HG03442 (cell line): ENCODE measurements at regions not wholly inside any gene's neighbourhood (a gene's known extent, or its start where the extent isn't known, plus 50 kb on each side); places are given as distances from the start of the nearest gene placed in this dataset.

Experiments
- ATAC-seq: cut with Tn5 transposase; IDR thresholded peaks from one replicate; pipeline ENCODE4 v1.9.1; 2021; ENCODE audit warnings: mild to moderate bottlenecking, moderate library complexity; ENCODE audit not compliant: unreplicated experiment

DNA sequence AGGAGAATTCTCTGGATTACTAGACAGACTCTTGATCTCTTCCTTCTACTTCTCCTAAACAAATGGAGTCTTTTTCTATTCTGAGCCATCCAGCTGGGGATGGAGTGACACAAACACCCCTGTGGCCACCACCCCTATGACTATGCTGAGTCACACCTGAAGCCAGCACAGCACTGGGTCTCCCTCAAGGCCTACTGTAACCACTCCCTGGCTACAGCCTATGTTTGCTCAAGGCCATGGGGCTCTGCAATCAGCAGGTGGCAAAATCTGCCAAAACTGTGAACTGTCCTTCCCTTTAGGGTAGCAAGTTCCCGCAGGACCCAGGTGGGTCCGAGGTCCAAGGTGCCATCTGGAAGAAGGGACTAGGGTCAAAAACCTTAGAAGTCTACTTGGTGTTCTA, 132.3 kb downstream of the TINAG start:
- ATAC-seq = no peak

DNA sequence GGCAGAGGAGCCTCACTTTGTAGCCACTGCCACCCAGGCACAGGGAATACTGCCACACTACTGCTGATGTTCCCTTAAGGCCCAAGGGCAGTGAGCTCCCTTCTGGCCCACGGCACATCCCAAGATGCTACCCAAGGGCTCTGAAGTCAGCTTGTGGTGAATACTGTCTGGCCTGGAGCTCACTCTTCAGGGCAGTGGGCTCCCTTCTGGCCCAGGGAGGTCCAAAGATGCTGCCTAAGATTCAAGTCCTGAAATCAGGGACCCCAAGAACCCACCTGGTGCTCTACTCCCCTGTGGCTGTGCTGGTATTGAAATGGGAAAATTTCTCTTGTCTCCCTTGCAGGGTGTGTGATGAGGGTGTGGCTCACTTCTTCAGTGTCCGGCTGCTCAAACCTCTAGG, 132.8 kb downstream of the TINAG start:
- no peak for ATAC-seq

DNA sequence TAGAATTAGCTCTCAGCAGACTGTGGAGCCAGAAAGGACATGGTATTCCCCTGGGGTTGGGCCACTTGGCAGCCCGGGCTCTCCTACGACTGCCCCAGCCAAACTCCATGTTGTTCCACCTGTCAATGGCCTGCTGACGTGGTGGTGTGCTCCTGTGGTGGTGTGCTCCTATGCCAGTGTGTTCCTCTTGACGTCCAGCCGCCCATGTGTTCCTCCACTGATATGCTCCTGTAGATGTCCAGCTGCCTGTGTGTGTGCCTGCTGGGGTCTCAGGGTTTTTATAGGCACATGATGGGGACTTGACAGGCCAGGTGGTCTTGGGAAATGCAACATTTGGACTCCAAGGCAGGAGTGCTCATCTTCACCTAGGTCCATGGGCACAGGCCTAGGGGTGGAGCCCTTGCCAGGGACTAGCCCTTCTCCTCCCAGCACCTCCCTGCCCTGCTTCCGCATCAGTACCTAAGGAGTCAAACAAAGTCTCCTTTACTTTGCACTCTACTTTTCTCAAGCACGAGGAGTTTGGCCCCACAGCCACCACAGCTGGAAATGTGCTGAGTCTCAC, 133.5 kb downstream of the TINAG start:
- ATAC-seq = no peak

DNA sequence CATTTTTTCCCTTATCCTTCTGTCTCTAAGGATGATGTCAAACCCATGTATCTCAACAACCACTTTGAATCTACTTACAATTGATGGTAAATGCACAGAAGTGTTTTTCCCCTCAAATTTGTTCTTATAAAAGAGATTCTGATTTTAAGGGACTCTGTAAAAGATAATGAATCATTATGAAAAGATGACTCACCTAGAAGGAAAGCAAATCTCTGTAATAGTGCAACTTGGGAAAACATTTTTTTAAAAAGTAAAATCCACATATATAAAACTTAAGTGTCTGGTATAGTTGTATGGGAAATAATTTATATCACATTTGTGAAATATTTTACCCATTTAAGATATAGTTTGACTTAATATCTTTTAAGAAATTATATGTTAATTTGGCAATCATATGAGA, 137.0 kb downstream of the TINAG start:
- no peak for ATAC-seq

- no peak for ATAC-seq
Measured at GRCh38 chr6:54448617-54449016, 140.4 kb downstream of the TINAG start.

DNA sequence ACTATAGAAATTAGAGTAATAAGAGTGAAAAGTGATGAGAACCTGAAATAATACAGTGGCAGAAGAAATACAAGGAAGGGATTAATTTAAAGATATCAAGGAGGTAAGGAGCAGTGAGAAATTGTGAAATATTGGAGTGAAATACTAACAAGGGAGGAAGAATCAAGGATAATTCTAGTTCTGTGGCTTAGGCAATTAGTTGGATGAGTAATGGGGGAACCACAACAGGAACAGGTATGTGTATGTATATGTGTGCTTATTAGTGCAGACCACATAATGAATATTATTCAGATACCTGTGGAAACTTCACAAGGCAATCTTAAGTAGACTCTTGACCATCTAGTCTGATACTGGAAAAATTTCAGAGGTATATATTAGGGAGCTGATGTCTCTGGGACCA, 143.3 kb downstream of the TINAG start:
- no peak for ATAC-seq

DNA sequence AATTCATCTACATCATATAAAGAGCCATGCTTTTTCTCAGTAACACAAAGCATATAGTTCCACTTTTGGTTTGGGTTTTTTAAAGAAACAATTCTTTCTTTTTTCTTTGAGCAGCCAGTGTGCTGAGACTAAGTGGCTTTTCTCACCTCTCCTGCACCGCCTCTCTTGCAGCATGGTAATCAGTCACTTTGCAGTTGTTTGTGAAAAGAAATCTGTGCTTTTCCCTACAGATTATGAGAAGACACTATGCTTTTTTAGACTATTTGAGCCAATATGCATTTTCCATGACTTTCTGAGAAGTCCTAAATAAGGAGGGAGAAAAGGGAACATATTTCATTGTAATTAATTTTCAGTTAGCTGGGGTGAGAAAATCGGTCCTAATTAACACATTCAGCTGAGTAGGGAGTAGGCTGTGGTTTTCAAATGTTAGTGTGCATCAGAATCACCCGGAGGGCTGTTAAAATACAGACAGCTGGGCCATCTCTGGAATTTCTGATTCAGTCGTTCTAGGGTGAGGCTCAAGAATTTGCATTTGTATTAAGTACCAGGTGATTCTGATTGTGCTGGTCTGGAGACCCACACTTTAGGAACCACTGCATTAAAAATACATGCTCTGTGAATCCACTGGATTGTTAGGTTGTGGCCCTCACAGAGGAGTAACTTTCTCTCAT, 155.2 kb downstream of the TINAG start:
- ATAC-seq = no peak

- ATAC-seq = no peak
Measured at GRCh38 chr6:54465649-54466300, 157.5 kb downstream of the TINAG start.

DNA sequence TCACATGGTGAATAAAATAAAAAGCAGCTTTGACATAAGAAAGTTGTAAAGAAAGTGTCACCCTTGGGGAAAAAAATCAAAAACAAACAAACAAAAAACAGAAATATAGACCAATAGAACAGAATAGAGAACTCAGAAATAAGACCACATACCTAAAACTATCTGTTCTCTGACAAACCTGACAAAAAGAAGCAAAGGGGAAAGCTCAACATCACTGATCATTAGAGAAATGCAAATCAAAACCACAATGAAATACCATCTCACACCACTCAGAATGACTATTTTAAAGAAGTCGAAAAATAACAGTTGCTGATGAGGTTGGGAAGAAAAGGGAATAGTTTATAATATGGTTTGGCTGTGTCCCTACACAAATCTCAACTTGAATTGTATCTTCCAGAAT, 159.1 kb downstream of the TINAG start:
- ATAC-seq = no peak

DNA sequence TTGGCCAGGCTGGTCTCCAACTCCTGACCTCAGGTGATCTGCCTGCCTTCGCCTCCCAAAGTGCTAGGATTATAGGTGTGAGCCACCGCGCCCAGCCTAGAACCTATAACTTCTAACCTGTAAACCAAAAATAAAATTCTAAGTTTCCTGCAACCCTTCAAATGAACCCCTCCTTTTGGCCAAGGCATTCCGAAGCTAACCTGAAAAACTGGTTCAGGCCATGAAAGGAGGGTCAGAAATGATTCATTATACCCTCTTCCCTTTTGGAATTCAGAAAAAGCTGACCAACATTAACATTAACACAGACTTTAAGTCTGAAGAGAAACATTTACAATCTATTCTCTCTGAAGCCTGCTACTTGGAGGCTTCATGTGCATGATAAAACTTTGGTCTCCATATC, 165.1 kb downstream of the TINAG start:
- no peak for ATAC-seq

- no peak for ATAC-seq
Measured at GRCh38 chr6:54474898-54475297, 166.7 kb downstream of the TINAG start.

DNA sequence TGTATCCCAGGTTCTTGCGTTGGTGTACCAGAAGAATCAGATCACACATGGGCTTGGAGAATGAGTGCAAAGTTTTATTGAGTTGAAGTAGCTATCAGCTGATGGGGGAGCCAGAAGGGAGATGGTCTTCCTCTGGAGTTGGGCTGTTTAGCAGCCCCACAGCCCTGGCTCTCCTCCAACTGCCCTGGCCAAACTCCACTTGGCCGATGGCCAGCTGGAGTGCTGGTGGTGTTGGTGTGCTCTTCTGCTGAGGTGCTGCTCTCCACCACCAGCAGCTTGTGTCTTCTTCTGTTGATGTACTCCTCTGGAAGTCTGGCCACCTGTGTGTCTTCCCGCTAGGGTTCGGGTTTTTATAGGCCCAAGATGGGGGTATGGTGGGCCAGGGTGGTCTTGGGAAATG, 172.8 kb downstream of the TINAG start:
- ATAC-seq = no peak

- ATAC-seq = no peak
Measured at GRCh38 chr6:54491431-54491830, 183.2 kb downstream of the TINAG start.

DNA sequence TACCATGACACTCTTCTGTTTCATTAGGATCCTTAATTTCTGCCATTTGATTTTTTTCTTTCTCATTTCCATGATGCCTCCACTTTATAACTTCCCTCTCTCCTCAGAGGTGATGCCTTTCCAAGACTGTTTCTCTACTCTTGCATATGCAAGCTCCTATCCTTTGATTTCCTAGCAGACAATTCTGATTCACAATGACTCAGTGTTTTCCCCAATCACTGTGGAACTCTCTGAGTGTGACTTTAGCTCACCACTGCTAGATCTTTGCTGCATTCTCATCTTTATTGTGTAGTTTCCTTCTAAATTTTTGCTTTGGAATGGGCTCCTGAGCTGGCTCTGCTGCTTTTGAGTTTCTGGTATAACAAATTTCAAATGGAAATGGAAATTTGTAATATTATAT, 184.9 kb downstream of the TINAG start:
- ATAC-seq = no peak

DNA sequence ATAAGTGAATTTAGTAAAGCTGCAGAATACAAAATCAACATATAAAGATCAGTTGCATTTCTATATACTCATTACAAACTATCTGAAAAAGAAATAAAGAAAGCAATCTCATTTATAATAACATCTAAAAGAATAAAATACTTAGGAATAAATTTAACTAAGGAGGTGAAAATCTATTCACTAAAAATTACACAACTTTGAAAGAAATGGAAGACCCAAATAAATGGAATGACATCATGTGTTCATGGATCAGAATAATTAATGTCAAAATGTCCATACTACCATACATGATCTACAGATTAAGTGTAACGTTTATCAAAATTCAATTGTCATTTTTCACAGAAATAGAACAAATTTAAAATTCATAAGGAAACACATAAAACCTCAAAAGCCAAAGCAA, 194.9 kb downstream of the TINAG start:
- ATAC-seq = no peak

DNA sequence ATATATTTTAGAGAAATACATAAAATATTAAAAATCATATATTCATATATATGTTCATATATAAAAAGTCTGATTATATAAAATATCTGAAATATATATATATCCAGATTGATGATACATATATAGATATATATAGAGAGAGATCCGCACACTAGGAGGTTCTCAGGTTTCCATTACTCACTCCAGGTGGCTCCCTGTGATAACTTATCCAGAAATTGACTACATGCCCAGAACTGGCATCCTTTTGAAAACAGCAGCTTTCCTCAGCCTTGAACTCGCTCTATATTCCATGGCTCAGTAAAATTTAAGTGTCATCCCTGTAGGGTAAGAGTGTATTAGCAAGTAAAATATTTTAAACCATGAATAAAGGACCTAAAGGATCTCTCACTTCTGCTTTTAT, 206.8 kb downstream of the TINAG start:
- ATAC-seq = no peak

DNA sequence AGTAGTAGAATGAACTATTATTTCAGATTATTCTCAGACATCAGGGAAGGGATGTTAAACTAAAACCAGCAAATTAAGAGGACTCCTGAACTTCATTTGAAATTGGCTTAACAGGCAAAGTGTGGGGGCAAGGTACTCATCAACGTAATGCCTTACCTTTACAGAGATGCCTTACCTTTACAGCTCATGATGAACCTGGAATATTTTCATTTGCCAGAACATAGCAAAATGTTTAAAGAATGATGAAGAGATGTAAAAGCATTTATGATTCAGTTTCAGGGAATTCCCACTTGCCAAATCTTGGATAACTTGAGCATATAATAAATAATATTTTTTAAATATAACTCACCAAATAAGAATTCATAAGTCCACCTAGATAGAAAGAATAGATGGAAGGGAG, 207.5 kb downstream of the TINAG start:
- ATAC-seq = no peak

- ATAC-seq = no peak
Measured at GRCh38 chr6:54516321-54516720, 208.1 kb downstream of the TINAG start.

DNA sequence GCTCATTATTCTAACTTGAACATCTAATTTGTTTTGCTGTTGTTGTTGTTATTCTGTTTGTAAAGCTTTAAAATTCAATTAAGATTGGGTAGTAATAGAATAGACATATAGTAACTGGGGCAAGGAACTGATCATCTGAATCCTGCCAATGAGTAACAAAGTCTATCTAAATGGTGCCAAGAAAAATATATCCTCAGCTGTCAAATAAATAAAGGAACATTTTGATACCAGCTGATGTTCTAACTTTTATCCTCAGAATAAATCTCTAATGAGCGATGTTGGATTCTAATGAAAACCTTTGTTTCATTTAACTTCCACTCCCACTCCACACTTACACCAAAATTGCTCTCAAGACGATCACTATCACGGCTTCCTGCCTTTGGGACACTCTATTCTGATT, 210.9 kb downstream of the TINAG start:
- no peak for ATAC-seq

GRCh38 chr6:54525731-54526130, 217.5 kb downstream of the TINAG start:
- ATAC-seq = no peak

GRCh38 chr6:54533567-54533966, 225.3 kb downstream of the TINAG start:
- ATAC-seq = no peak

GRCh38 chr6:54535568-54535967, 227.3 kb downstream of the TINAG start:
- no peak for ATAC-seq

GRCh38 chr6:54541541-54541940, 233.3 kb downstream of the TINAG start:
- ATAC-seq = no peak
